Hepatocyte (in vitro differentiated cells): ENCODE measurements at regions not wholly inside any gene's neighbourhood (a gene's known extent, or its start where the extent isn't known, plus 50 kb on each side); places are given as distances from the start of the nearest gene placed in this dataset.
"Not testable (repeated sequence)": the region's sequence is repeated elsewhere in the genome, so short reads cannot be mapped to it uniquely, and the experiment has no call there.

Source experiments
- DNase-seq: peaks from one replicate; pipeline ENCODE4 v3.0.0-alpha.2; 2016; ENCODE audit warnings: low spot score
- H2AFZ ChIP-seq: fragments of 200-600 bp; sonication (generic); 2 replicates; pipeline ENCODE4 v1.6.0; 2016; ENCODE audit warnings: antibody characterized with exemption, mild to moderate bottlenecking
- H3K27ac ChIP-seq: fragments of 200-600 bp; sonication (generic); 2 replicates; pipeline ENCODE4 v1.5.1; 2016; ENCODE audit warnings: mild to moderate bottlenecking
- H3K27me3 ChIP-seq: fragments of 200-600 bp; sonication (generic); 2 replicates; pipeline ENCODE4 v1.6.1; 2016
- H3K36me3 ChIP-seq: fragments of 200-600 bp; sonication (generic); replicated peaks from 2 replicates; pipeline ENCODE4 v1.5.1; 2016; ENCODE audit warnings: low read depth; ENCODE audit not compliant: insufficient read depth
- H3K4me1 ChIP-seq: fragments of 200-600 bp; sonication (generic); 2 replicates; pipeline ENCODE4 v1.5.1; 2016; ENCODE audit warnings: mild to moderate bottlenecking, moderate library complexity; ENCODE audit not compliant: insufficient read depth
- H3K4me2 ChIP-seq: fragments of 200-600 bp; sonication (generic); 2 replicates; pipeline ENCODE4 v1.6.0; 2016
- H3K4me3 ChIP-seq: fragments of 200-600 bp; sonication (generic); 2 replicates; pipeline ENCODE4 v1.5.1; 2016; ENCODE audit warnings: mild to moderate bottlenecking
- H3K79me2 ChIP-seq: fragments of 200-600 bp; sonication (generic); 2 replicates; pipeline ENCODE4 v1.6.0; 2017; ENCODE audit warnings: mild to moderate bottlenecking
- H3K9me2 ChIP-seq: fragments of 200-600 bp; sonication (generic); replicated peaks from 2 replicates; pipeline ENCODE4 v1.6.0; 2017; ENCODE audit warnings: mild to moderate bottlenecking; ENCODE audit not compliant: insufficient read depth
- H3K9me3 ChIP-seq: fragments of 200-600 bp; sonication (generic); 2 replicates; pipeline ENCODE4 v1.5.1; 2016; ENCODE audit warnings: low read depth, mild to moderate bottlenecking
- H4K20me1 ChIP-seq: fragments of 200-600 bp; sonication (generic); 2 replicates; pipeline ENCODE4 v1.6.0; 2016; ENCODE audit warnings: mild to moderate bottlenecking; ENCODE audit not compliant: insufficient read depth, poor library complexity, severe bottlenecking
- EZH2 ChIP-seq: fragments of 200-600 bp; sonication (generic); IDR thresholded peaks from 2 replicates; pipeline ENCODE4 v1.6.1; 2016; ENCODE audit warnings: antibody characterized with exemption, mild to moderate bottlenecking, borderline replicate concordance
- EZH2phosphoT487 ChIP-seq: fragments of 200-600 bp; sonication (generic); IDR thresholded peaks from one replicate; pipeline ENCODE4 v1.6.1; 2018; ENCODE audit warnings: antibody characterized with exemption, mild to moderate bottlenecking, low read depth, moderate library complexity; ENCODE audit not compliant: unreplicated experiment, severe bottlenecking
- WGBS: methylation state at CpG from one replicate; pipeline ENCODE4 v1.1.6; 2016; ENCODE audit warnings: low lambda C conversion rate; ENCODE audit errors: missing lambda C conversion rate; 5-methylcytosine and 5-hydroxymethylcytosine counted together
- TF ChIP-seq, protein P1 (sequence below): fragments of 200-600 bp; sonication (generic); IDR thresholded peaks from 2 replicates; pipeline ENCODE4 v1.5.1; 2016; ENCODE audit warnings: antibody characterized with exemption, mild to moderate bottlenecking; ENCODE audit not compliant: poor library complexity

DNA sequence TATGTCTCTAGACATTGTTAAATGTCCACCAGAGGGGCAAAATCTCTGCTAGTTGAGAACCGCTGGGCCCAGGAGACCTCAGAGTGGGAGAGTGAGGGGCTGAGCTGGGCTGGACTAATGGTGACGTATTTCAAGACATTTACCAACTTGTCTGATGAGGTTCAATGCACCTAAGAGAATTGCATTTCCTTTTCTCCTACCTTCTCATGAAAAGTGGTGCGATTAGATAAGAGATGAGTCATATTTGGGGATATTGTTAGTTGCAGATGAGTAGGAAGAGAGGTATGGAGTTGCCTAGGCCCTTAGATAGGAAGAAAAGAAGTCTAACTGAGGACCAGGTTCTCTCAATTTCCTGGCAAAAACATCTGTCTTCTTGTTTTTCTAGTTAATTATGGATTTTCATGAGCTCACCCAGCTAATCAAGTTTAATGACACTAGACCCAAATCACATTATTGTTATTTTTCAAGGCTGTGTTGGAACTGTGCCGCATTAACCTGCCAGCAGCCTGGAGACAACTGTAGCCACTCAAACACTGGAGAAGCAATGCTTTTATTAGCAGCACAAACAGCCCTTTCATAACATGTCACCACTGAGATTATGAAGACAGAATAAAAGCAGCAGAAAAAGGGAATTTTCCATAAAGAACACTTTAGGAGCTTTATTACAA lies 144.2 kb downstream of the PDCD6IP start:
- Histone ChIP-seq H3K4me1 (no peaks in the 10 kb centered on the region), H3K4me3 (no peak overlapping the region), H4K20me1 (no peaks in the 10 kb centered on the region), H2AFZ (no peak overlapping the region), H3K27ac (no peak overlapping the region), H3K9me2 (no peaks in the 10 kb centered on the region), H3K79me2 (no peaks in the 10 kb centered on the region), H3K4me2 (no peak overlapping the region), H3K36me3 (no peaks in the 10 kb centered on the region), H3K9me3 (no peaks in the 10 kb centered on the region), H3K27me3 (no peaks in the 10 kb centered on the region)
- TF ChIP-seq, protein P1, sequence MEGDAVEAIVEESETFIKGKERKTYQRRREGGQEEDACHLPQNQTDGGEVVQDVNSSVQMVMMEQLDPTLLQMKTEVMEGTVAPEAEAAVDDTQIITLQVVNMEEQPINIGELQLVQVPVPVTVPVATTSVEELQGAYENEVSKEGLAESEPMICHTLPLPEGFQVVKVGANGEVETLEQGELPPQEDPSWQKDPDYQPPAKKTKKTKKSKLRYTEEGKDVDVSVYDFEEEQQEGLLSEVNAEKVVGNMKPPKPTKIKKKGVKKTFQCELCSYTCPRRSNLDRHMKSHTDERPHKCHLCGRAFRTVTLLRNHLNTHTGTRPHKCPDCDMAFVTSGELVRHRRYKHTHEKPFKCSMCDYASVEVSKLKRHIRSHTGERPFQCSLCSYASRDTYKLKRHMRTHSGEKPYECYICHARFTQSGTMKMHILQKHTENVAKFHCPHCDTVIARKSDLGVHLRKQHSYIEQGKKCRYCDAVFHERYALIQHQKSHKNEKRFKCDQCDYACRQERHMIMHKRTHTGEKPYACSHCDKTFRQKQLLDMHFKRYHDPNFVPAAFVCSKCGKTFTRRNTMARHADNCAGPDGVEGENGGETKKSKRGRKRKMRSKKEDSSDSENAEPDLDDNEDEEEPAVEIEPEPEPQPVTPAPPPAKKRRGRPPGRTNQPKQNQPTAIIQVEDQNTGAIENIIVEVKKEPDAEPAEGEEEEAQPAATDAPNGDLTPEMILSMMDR = no peak
- TF ChIP-seq EZH2 = no peak
- no peak for TF ChIP-seq EZH2phosphoT487
- 89% methylated on average over 4 of the region's 4 CpGs for WGBS
- DNase-seq = no peak

DNA sequence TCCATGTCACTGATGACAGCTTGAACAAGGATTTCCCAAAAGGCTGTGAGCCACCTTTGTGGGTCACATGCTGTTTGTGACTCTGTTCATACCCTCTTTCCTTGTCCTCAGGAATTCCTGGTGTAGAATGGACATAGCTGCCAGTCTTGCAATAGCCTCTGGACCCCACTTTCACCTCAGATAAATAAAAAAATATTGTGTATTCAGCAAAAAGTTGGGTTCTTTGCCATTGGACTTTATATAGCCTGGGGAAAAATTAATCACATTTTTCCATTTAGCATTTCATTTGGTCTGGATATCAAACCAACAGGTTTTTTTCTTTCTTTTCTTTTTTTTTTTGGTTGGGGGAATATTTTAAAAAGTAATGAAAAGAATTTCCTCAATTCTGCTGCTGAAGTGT lies 144.8 kb downstream of the PDCD6IP start:
- TF ChIP-seq EZH2phosphoT487 = no peak
- no peak for TF ChIP-seq EZH2
- TF ChIP-seq, protein P1 = no peak
- Histone ChIP-seq H3K4me2 (no peak overlapping the region), H3K9me3 (no peaks in the 10 kb centered on the region), H3K27ac (no peak overlapping the region), H3K4me1 (no peaks in the 10 kb centered on the region), H3K4me3 (no peak overlapping the region), H4K20me1 (no peaks in the 10 kb centered on the region), H3K36me3 (no peaks in the 10 kb centered on the region), H2AFZ (no peak overlapping the region), H3K79me2 (no peaks in the 10 kb centered on the region), H3K27me3 (no peaks in the 10 kb centered on the region), H3K9me2 (no peaks in the 10 kb centered on the region)
- DNase-seq = no peak

DNA sequence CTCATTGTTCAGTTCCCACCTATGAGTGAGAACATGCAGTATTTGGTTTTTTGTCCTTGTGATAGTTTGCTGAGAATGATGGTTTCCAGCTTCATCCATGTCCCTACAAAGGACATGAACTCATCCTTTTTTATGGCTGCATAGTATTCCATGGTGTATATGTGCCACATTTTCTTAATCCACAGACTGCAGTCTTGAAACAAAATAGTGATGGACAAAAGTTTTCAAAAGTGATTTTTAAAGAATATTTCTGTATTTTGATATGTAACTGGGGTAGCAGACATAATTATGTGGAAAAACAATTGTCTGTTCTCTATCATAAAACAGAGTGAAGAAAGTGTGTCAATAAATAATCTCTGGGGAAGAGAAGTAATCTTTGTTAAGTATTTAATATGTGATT lies 148.2 kb downstream of the PDCD6IP start:
- not testable (repeated sequence) for H3K4me1 ChIP-seq, H3K9me3 ChIP-seq, H3K79me2 ChIP-seq

DNA sequence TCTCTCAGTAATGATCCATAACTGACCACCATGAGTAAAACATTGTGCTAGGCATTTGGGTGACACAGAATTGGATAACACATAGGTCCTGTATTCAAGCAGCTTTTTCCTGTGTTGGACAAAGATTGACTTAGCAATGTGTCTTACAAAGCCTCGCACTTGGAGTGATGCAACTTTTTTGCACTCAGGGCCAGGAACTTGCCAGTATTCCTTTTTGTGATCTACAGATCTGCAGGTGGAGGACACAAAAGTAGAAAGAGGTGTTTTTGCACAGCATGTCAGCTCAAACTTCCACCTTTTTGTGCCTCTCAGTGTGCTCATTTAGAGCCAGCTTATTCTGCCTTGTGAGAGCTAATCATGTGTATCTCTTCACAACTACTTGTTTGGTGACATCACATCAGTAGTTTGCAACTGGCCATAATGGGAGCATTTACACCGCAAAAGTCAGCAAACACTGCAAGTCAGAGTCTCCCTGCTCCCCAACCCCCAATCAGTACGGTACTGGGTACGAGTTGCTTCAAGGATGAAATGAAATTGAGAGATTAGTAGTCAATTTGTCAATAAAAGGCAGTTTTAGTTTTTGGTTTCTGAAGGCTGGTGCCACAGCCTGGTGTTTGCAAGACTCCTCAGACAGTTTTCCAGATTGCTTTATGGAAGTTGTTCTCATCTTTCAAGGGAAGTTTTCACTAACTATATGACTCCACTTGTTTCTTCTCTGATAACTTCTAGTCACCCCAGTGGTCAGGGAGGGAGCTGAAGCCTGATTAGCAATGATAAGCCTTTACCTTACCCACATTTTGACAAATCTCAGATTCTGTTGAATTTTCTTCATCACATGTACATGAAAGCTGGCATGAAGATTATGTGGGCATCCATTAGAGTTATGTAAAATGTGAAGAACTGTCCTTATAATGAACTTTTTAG lies 149.1 kb downstream of the PDCD6IP start:
- Histone ChIP-seq H3K9me3 (no peaks in the 10 kb centered on the region), H4K20me1 (no peaks in the 10 kb centered on the region), H3K4me1 (no peaks in the 10 kb centered on the region), H3K4me3 (no peak overlapping the region), H2AFZ (no peak overlapping the region), H3K9me2 (no peaks in the 10 kb centered on the region), H3K4me2 (no peak overlapping the region), H3K36me3 (no peaks in the 10 kb centered on the region), H3K27ac (no peak overlapping the region), H3K79me2 (no peaks in the 10 kb centered on the region), H3K27me3 (peaks cover 3% of the 10 kb centered on the region)
- no peak for DNase-seq
- TF ChIP-seq EZH2 (no peak), EZH2phosphoT487 (no peak)
- TF ChIP-seq, protein P1 = no peak
- 83% methylated on average over 4 of the region's 4 CpGs for WGBS

More for the DNA sequence above, 148.2 kb downstream of the PDCD6IP start:
- not testable (repeated sequence) for H3K4me3 ChIP-seq, DNase-seq, H3K27ac ChIP-seq, H2AFZ ChIP-seq, H3K9me2 ChIP-seq, H3K36me3 ChIP-seq, H4K20me1 ChIP-seq, H3K4me2 ChIP-seq, H3K27me3 ChIP-seq
